Keratinocyte (primary cell): ENCODE measurements at regions not wholly inside any gene's neighbourhood (a gene's known extent, or its start where the extent isn't known, plus 50 kb on each side); places are given as distances from the start of the nearest gene placed in this dataset.

Experiments
- EZH2 ChIP-seq: IDR thresholded peaks from one replicate; pipeline ENCODE4 v1.6.1; 2012; ENCODE audit warnings: inconsistent platforms, mild to moderate bottlenecking, low read length, moderate library complexity
- TF ChIP-seq, protein P1 (sequence below), 3 experiments: IDR thresholded peaks in 1 of 3; conservative IDR thresholded peaks in 1 of 3; optimal IDR thresholded peaks in 1 of 3; 2 replicates in 2 of 3; 3 replicates in 1 of 3; pipeline versions ENCODE3 to v1.5.1; 2011; ENCODE audit warnings: low read length in 3 of 3, mild to moderate bottlenecking in 3 of 3, moderate library complexity in 2 of 3, control low read depth in 1 of 3, inconsistent platforms in 1 of 3; ENCODE audit not compliant: insufficient read depth in 2 of 3; ENCODE audit errors: extremely low read depth in 1 of 3

GRCh38 chr6:104356197-104356596, 503.5 kb downstream of the HACE1 start:
- TF ChIP-seq, protein P1, sequence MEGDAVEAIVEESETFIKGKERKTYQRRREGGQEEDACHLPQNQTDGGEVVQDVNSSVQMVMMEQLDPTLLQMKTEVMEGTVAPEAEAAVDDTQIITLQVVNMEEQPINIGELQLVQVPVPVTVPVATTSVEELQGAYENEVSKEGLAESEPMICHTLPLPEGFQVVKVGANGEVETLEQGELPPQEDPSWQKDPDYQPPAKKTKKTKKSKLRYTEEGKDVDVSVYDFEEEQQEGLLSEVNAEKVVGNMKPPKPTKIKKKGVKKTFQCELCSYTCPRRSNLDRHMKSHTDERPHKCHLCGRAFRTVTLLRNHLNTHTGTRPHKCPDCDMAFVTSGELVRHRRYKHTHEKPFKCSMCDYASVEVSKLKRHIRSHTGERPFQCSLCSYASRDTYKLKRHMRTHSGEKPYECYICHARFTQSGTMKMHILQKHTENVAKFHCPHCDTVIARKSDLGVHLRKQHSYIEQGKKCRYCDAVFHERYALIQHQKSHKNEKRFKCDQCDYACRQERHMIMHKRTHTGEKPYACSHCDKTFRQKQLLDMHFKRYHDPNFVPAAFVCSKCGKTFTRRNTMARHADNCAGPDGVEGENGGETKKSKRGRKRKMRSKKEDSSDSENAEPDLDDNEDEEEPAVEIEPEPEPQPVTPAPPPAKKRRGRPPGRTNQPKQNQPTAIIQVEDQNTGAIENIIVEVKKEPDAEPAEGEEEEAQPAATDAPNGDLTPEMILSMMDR (optimal IDR thresholded peaks at IDR 0.05 in 1 of 3, IDR thresholded peaks at IDR 0.05 in 1 of 3, conservative IDR thresholded peaks at IDR 0.05 in 1 of 3; ENCODE audit: extremely low read depth in 1 of 3, insufficient read depth in 2 of 3, low read length in 3 of 3): no peak
- no peak for TF ChIP-seq EZH2
